Activated CD4-positive, alpha-beta memory T cell treated with anti-CD3 and anti-CD28 coated beads for 36 hours (primary cell): ENCODE measurements at regions not wholly inside any gene's neighbourhood (a gene's known extent, or its start where the extent isn't known, plus 50 kb on each side); places are given as distances from the start of the nearest gene placed in this dataset.

ENCODE experiments used
- CTCF ChIA-PET: fragments of 350-600 bp; sonication (Branson Sonifier 250); formaldehyde crosslinking; loops from one replicate; lab custom pipeline; 2021; ENCODE audit warnings: antibody characterized with exemption, inconsistent platforms; lab: Charles Lee
- POLR2A ChIA-PET: fragments of 350-600 bp; sonication (Branson Sonifier 250); formaldehyde crosslinking; loops from one replicate; lab custom pipeline; 2021; ENCODE audit warnings: antibody characterized with exemption; lab: Charles Lee
- DNase-seq: peaks from one replicate; pipeline ENCODE4 v3.0.0-alpha.2; 2020
- H3K27ac Mint-ChIP-seq: one replicate; pipeline ENCODE4 v1.8.0; 2021; ENCODE audit warnings: mixed read lengths
- H3K27me3 Mint-ChIP-seq: one replicate; pipeline ENCODE4 v1.8.0; 2021; ENCODE audit warnings: mixed read lengths
- H3K36me3 Mint-ChIP-seq: one replicate; pipeline ENCODE4 v1.8.0; 2021; ENCODE audit warnings: mixed read lengths
- H3K4me1 Mint-ChIP-seq: one replicate; pipeline ENCODE4 v1.8.0; 2021; ENCODE audit warnings: low read depth, mixed read lengths
- H3K4me3 Mint-ChIP-seq: one replicate; pipeline ENCODE4 v1.8.0; 2021; ENCODE audit warnings: mild to moderate bottlenecking, mixed read lengths
- H3K9me3 Mint-ChIP-seq: one replicate; pipeline ENCODE4 v1.8.0; 2021; ENCODE audit warnings: mixed read lengths
- intact Hi-C: fragments of 100-400 bp; cut with micrococcal nuclease; formaldehyde crosslinking; loops from one replicate; pipeline ENCODE4 v1.15.1; 2023

GRCh38 chr9:3043369-3043768 is 199.5 kb upstream of the PUM3 start:
- POLR2A ChIA-PET: no interaction called here
- no peaks in the 10 kb centered on the region for H3K9me3 Mint-ChIP-seq

GRCh38 chr9:3040761-3041160 is 196.9 kb upstream of the PUM3 start:
- H3K4me3 Mint-ChIP-seq: no peak overlapping the region
- ChIA-PET POLR2A (no interaction called here), CTCF (interaction anchor here (0.6 kb wide), 1 partner anchor 1235 kb away, joined by 3 read pairs; no protein-coding TSS in a partner anchor)
- no peak overlapping the region for H3K27ac Mint-ChIP-seq
- intact Hi-C loops: no loop called here
- no peak for DNase-seq
- no peaks in the 10 kb centered on the region for H3K27me3 Mint-ChIP-seq
- no peaks in the 10 kb centered on the region for H3K36me3 Mint-ChIP-seq
- no peaks in the 10 kb centered on the region for H3K9me3 Mint-ChIP-seq
- H3K4me1 Mint-ChIP-seq: no peaks in the 10 kb centered on the region

More at GRCh38 chr9:3043369-3043768, 199.5 kb upstream of the PUM3 start:
- Mint-ChIP-seq H3K27ac (no peak overlapping the region), H3K4me1 (no peaks in the 10 kb centered on the region), H3K36me3 (no peaks in the 10 kb centered on the region), H3K4me3 (no peak overlapping the region), H3K27me3 (no peaks in the 10 kb centered on the region)
- CTCF ChIA-PET: no interaction called here
- intact Hi-C loops: no loop called here
- DNase-seq: no peak

GRCh38 chr9:3036333-3036700 is 192.4 kb upstream of the PUM3 start:
- no peaks in the 10 kb centered on the region for H3K36me3 Mint-ChIP-seq
- H3K27me3 Mint-ChIP-seq: no peaks in the 10 kb centered on the region
- H3K4me3 Mint-ChIP-seq: no peak overlapping the region
- ChIA-PET POLR2A (no interaction called here), CTCF (no interaction called here)
- intact Hi-C loops: no loop called here
- no peak for DNase-seq
- no peaks in the 10 kb centered on the region for H3K9me3 Mint-ChIP-seq
- H3K27ac Mint-ChIP-seq: no peak overlapping the region
- no peaks in the 10 kb centered on the region for H3K4me1 Mint-ChIP-seq

GRCh38 chr9:3035579-3036332 is 191.9 kb upstream of the PUM3 start:
- Mint-ChIP-seq H3K4me1 (no peaks in the 10 kb centered on the region), H3K36me3 (no peaks in the 10 kb centered on the region), H3K9me3 (no peaks in the 10 kb centered on the region), H3K27ac (no peak overlapping the region), H3K4me3 (no peak overlapping the region), H3K27me3 (no peaks in the 10 kb centered on the region)
- POLR2A ChIA-PET: no interaction called here
- no peak for DNase-seq
- CTCF ChIA-PET: no interaction called here
- intact Hi-C loops: no loop called here

- no peaks in the 10 kb centered on the region for H3K4me1 Mint-ChIP-seq
- ChIA-PET CTCF (no interaction called here), POLR2A (no interaction called here)
- H3K4me3 Mint-ChIP-seq: no peak overlapping the region
- H3K36me3 Mint-ChIP-seq: no peaks in the 10 kb centered on the region
- H3K27ac Mint-ChIP-seq: no peak overlapping the region
- H3K27me3 Mint-ChIP-seq: peaks cover 4% of the 10 kb centered on the region
- intact Hi-C loops: no loop called here
- no peaks in the 10 kb centered on the region for H3K9me3 Mint-ChIP-seq
- DNase-seq: no peak
These were observed 189.0 kb upstream of the PUM3 start for GRCh38 chr9:3032898-3033297.

GRCh38 chr9:3028535-3028934 is 184.6 kb upstream of the PUM3 start:
- DNase-seq: no peak
- no peak overlapping the region for H3K4me3 Mint-ChIP-seq
- peaks cover 10% of the 10 kb centered on the region for H3K27me3 Mint-ChIP-seq
- no peaks in the 10 kb centered on the region for H3K9me3 Mint-ChIP-seq
- H3K27ac Mint-ChIP-seq: no peak overlapping the region
- intact Hi-C loops: no loop called here
- POLR2A ChIA-PET: no interaction called here
- no peaks in the 10 kb centered on the region for H3K36me3 Mint-ChIP-seq
- CTCF ChIA-PET: no interaction called here
- H3K4me1 Mint-ChIP-seq: no peaks in the 10 kb centered on the region

GRCh38 chr9:3027210-3027609 is 183.3 kb upstream of the PUM3 start:
- no peak overlapping the region for H3K27ac Mint-ChIP-seq
- intact Hi-C loops: no loop called here
- H3K36me3 Mint-ChIP-seq: no peaks in the 10 kb centered on the region
- no peak overlapping the region for H3K4me3 Mint-ChIP-seq
- peaks cover 10% of the 10 kb centered on the region for H3K27me3 Mint-ChIP-seq
- no peak for DNase-seq
- ChIA-PET POLR2A (no interaction called here), CTCF (no interaction called here)
- no peaks in the 10 kb centered on the region for H3K4me1 Mint-ChIP-seq
- no peaks in the 10 kb centered on the region for H3K9me3 Mint-ChIP-seq

- no peak for DNase-seq
- Mint-ChIP-seq H3K36me3 (no peaks in the 10 kb centered on the region), H3K4me3 (no peak overlapping the region), H3K27ac (no peak overlapping the region), H3K27me3 (peaks cover 10% of the 10 kb centered on the region), H3K9me3 (no peaks in the 10 kb centered on the region), H3K4me1 (no peaks in the 10 kb centered on the region)
- intact Hi-C loops: no loop called here
- POLR2A ChIA-PET: no interaction called here
- CTCF ChIA-PET: interaction anchor here (0.6 kb wide), 1 partner anchor 936 kb away, joined by 3 read pairs; no protein-coding TSS in a partner anchor
These were observed 179.6 kb upstream of the PUM3 start for GRCh38 chr9:3023449-3023848.

- no peak for DNase-seq
- ChIA-PET POLR2A (no interaction called here), CTCF (no interaction called here)
- Mint-ChIP-seq H3K4me3 (no peak overlapping the region), H3K9me3 (no peaks in the 10 kb centered on the region), H3K4me1 (no peaks in the 10 kb centered on the region), H3K36me3 (no peaks in the 10 kb centered on the region), H3K27me3 (peaks cover 3% of the 10 kb centered on the region), H3K27ac (no peak overlapping the region)
- intact Hi-C loops: no loop called here
These were observed 174.9 kb upstream of the PUM3 start for GRCh38 chr9:3018691-3019230.

- H3K4me3 Mint-ChIP-seq: no peak overlapping the region
- POLR2A ChIA-PET: no interaction called here
- no peaks in the 10 kb centered on the region for H3K36me3 Mint-ChIP-seq
- peaks cover 3% of the 10 kb centered on the region for H3K27me3 Mint-ChIP-seq
- DNase-seq: no peak
- H3K4me1 Mint-ChIP-seq: no peaks in the 10 kb centered on the region
- CTCF ChIA-PET: no interaction called here
- H3K9me3 Mint-ChIP-seq: no peaks in the 10 kb centered on the region
- H3K27ac Mint-ChIP-seq: no peak overlapping the region
- intact Hi-C loops: no loop called here
These were observed 174.2 kb upstream of the PUM3 start for GRCh38 chr9:3018071-3018470.

GRCh38 chr9:3014178-3014577 is 170.3 kb upstream of the PUM3 start:
- H3K4me3 Mint-ChIP-seq: no peak overlapping the region
- ChIA-PET POLR2A (no interaction called here), CTCF (no interaction called here)
- no peaks in the 10 kb centered on the region for H3K27me3 Mint-ChIP-seq
- no peak for DNase-seq
- no peaks in the 10 kb centered on the region for H3K4me1 Mint-ChIP-seq
- H3K27ac Mint-ChIP-seq: no peak overlapping the region
- no peaks in the 10 kb centered on the region for H3K9me3 Mint-ChIP-seq
- intact Hi-C loops: no loop called here
- no peaks in the 10 kb centered on the region for H3K36me3 Mint-ChIP-seq

- Mint-ChIP-seq H3K9me3 (no peaks in the 10 kb centered on the region), H3K36me3 (no peaks in the 10 kb centered on the region), H3K4me1 (no peaks in the 10 kb centered on the region), H3K27ac (no peak overlapping the region), H3K27me3 (no peaks in the 10 kb centered on the region), H3K4me3 (no peak overlapping the region)
- DNase-seq: no peak
- POLR2A ChIA-PET: no interaction called here
- CTCF ChIA-PET: no interaction called here
- intact Hi-C loops: no loop called here
These were observed 168.9 kb upstream of the PUM3 start for GRCh38 chr9:3012842-3013241.

GRCh38 chr9:3012245-3012644 is 168.3 kb upstream of the PUM3 start:
- Mint-ChIP-seq H3K36me3 (no peaks in the 10 kb centered on the region), H3K27me3 (no peaks in the 10 kb centered on the region), H3K4me3 (no peak overlapping the region), H3K4me1 (no peaks in the 10 kb centered on the region), H3K27ac (no peak overlapping the region), H3K9me3 (no peaks in the 10 kb centered on the region)
- intact Hi-C loops: no loop called here
- CTCF ChIA-PET: no interaction called here
- POLR2A ChIA-PET: no interaction called here
- DNase-seq: no peak
